ENCODE measurements at regions not wholly inside any gene's neighbourhood (a gene's known extent, or its start where the extent isn't known, plus 50 kb on each side); places are given as distances from the start of the nearest gene placed in this dataset.

- Histone ChIP-seq H3K27ac (ENCODE audit: low read length in 2 of 2) (no peak overlapping the region), H3K4me1 (ENCODE audit: control insufficient read depth in 2 of 2, insufficient read depth in 2 of 2, low read length in 2 of 2) (no peaks in the 10 kb centered on the region), H3K27me3 (replicated peaks in 1 of 4; ENCODE audit: control extremely low read depth in 1 of 4, control insufficient read depth in 3 of 4, insufficient read depth in 4 of 4, low read length in 3 of 4) (no peaks in the 10 kb centered on the region), H4K20me1 (ENCODE audit: control insufficient read depth, insufficient read depth, low read length, poor library complexity, severe bottlenecking) (no peaks in the 10 kb centered on the region), H2AFZ (ENCODE audit: insufficient read depth, low read depth, low read length, poor library complexity, severe bottlenecking) (no peak overlapping the region), H3K4me3 (ENCODE audit: control extremely low read depth in 1 of 5, extremely low read depth in 1 of 5, insufficient read depth in 1 of 5, low read depth in 2 of 5, low read length in 4 of 5) (no peak overlapping the region), H3K9ac (ENCODE audit: low read length) (no peak overlapping the region), H3K4me2 (replicated peaks; ENCODE audit: low read depth, low read length, poor library complexity, severe bottlenecking) (no peak overlapping the region), H3K9me3 (ENCODE audit: control extremely low read depth in 1 of 3, control insufficient read depth in 2 of 3, insufficient read depth in 1 of 3, low read length in 2 of 3) (no peaks in the 10 kb centered on the region), H3K36me3 (replicated peaks in 1 of 2; ENCODE audit: control extremely low read depth in 1 of 2, control insufficient read depth in 1 of 2, extremely low read depth in 1 of 2, insufficient read depth in 2 of 2, low read length in 1 of 2) (no peaks in the 10 kb centered on the region), H3K79me2 (ENCODE audit: control insufficient read depth, insufficient read depth, low read length) (no peaks in the 10 kb centered on the region)
- Mint-ChIP-seq H3K27ac (no peak overlapping the region), H3K9me3 (ENCODE audit: insufficient read depth) (peaks cover 4% of the 10 kb centered on the region), H3K4me1 (no peaks in the 10 kb centered on the region), H3K4me3 (no peak overlapping the region), H3K27me3 (peaks cover 3% of the 10 kb centered on the region)
- ChIA-PET POLR2A (no interaction called here), CTCF (no interaction called here)
- intact Hi-C loops (cut with micrococcal nuclease) = no loop called here
- DNase-seq (no peak), ATAC-seq (ENCODE audit: low read depth) (no peak)
- WGBS (ENCODE audit: insufficient coverage) = 93% methylated on average over 29 of the region's 29 CpGs
- TF ChIP-seq EZH2 (IDR thresholded peaks at IDR 0.05; ENCODE audit: borderline replicate concordance, insufficient read depth, low read depth, low read length, poor library complexity, severe bottlenecking) (no peak), CTCF (IDR thresholded peaks at IDR 0.05) (no peak)
These were observed 268.6 kb downstream of the EIPR1 start for GRCh38 chr2:3108710-3109702.

- no peak overlapping the region for H3K9ac ChIP-seq (ENCODE audit: low read length)
- no peak overlapping the region for H3K4me3 ChIP-seq (ENCODE audit: control extremely low read depth in 1 of 5, extremely low read depth in 1 of 5, insufficient read depth in 1 of 5, low read depth in 2 of 5, low read length in 4 of 5)
- H3K27me3 ChIP-seq (replicated peaks in 1 of 4; ENCODE audit: control extremely low read depth in 1 of 4, control insufficient read depth in 3 of 4, insufficient read depth in 4 of 4, low read length in 3 of 4) = no peaks in the 10 kb centered on the region
- POLR2A ChIA-PET = no interaction called here
- no peaks in the 10 kb centered on the region for H3K79me2 ChIP-seq (ENCODE audit: control insufficient read depth, insufficient read depth, low read length)
- Mint-ChIP-seq H3K27me3 (peaks cover 3% of the 10 kb centered on the region), H3K9me3 (ENCODE audit: insufficient read depth) (peaks cover 4% of the 10 kb centered on the region), H3K27ac (no peak overlapping the region), H3K4me3 (no peak overlapping the region), H3K4me1 (no peaks in the 10 kb centered on the region)
- H3K9me3 ChIP-seq (ENCODE audit: control extremely low read depth in 1 of 3, control insufficient read depth in 2 of 3, insufficient read depth in 1 of 3, low read length in 2 of 3) = no peaks in the 10 kb centered on the region
- intact Hi-C loops (cut with micrococcal nuclease) = no loop called here
- no peak overlapping the region for H3K27ac ChIP-seq (ENCODE audit: low read length in 2 of 2)
- no peaks in the 10 kb centered on the region for H4K20me1 ChIP-seq (ENCODE audit: control insufficient read depth, insufficient read depth, low read length, poor library complexity, severe bottlenecking)
- H3K36me3 ChIP-seq (replicated peaks in 1 of 2; ENCODE audit: control extremely low read depth in 1 of 2, control insufficient read depth in 1 of 2, extremely low read depth in 1 of 2, insufficient read depth in 2 of 2, low read length in 1 of 2) = no peaks in the 10 kb centered on the region
- H3K4me1 ChIP-seq (ENCODE audit: control insufficient read depth in 2 of 2, insufficient read depth in 2 of 2, low read length in 2 of 2) = peaks cover 1 to 4% of the 10 kb centered on the region in 2 donors
- WGBS (ENCODE audit: insufficient coverage) = 94% methylated on average over 9 of the region's 14 CpGs
- H3K4me2 ChIP-seq (replicated peaks; ENCODE audit: low read depth, low read length, poor library complexity, severe bottlenecking) = no peak overlapping the region
- ATAC-seq (ENCODE audit: low read depth) (no peak), DNase-seq (no peak)
- CTCF ChIA-PET = no interaction called here
- TF ChIP-seq EZH2 (IDR thresholded peaks at IDR 0.05; ENCODE audit: borderline replicate concordance, insufficient read depth, low read depth, low read length, poor library complexity, severe bottlenecking) = no peak
- TF ChIP-seq CTCF (IDR thresholded peaks at IDR 0.05) = no peak
- H2AFZ ChIP-seq (ENCODE audit: insufficient read depth, low read depth, low read length, poor library complexity, severe bottlenecking) = no peak overlapping the region
These were observed 269.5 kb downstream of the EIPR1 start for GRCh38 chr2:3108105-3108504.
